ENCODE measurements at regions not wholly inside any gene's neighbourhood (a gene's known extent, or its start where the extent isn't known, plus 50 kb on each side); places are given as distances from the start of the nearest gene placed in this dataset.

- no peak for TF ChIP-seq CTCF (IDR thresholded peaks at IDR 0.05; ENCODE audit: low read depth, low read length, missing control alignments)
These were observed 227.2 kb downstream of the NSG2 start for GRCh38 chr5:174272671-174273070.

DNA sequence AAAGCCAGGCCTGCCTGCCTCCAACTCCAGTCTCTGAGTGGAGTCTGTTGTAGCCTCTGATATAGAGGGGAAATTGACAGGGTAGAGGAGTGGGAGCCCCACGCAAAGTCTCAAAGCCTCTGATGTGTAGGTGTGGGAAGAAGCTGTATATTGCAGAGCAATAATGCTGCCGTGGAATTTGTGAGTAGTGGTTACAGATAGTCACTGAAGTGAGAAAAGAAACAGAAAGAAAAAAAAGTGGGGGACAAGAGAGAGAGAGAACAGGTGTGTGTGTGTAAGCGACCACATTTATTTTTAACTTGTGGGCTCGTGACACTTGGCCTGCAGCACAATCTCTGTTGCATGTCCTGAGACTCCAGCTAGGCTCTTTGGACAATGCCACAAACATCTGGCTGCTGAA is 227.8 kb downstream of the NSG2 start:
- Histone ChIP-seq H3K36me3 (replicated peaks) (no peaks in the 10 kb centered on the region), H3K4me3 (ENCODE audit: low read depth, low read length) (no peak overlapping the region), H3K27ac (no peak overlapping the region), H3K27me3 (replicated peaks) (no peaks in the 10 kb centered on the region)
- no peak for DNase-seq
- no peak for TF ChIP-seq CTCF (IDR thresholded peaks at IDR 0.05; ENCODE audit: low read depth, low read length, missing control alignments)
- in situ Hi-C loops (cut with HindIII; ENCODE audit: low pct_ligation_motif_present, low sequenced_read_pairs), result no loop called here

More at GRCh38 chr5:174272671-174273070, 227.2 kb downstream of the NSG2 start:
- in situ Hi-C loops (cut with HindIII; ENCODE audit: low pct_ligation_motif_present, low sequenced_read_pairs), result no loop called here
- Histone ChIP-seq H3K36me3 (replicated peaks) (no peaks in the 10 kb centered on the region), H3K27me3 (replicated peaks) (no peaks in the 10 kb centered on the region), H3K27ac (no peak overlapping the region), H3K4me3 (ENCODE audit: low read depth, low read length) (no peak overlapping the region)
- DNase-seq, result no peak

DNA sequence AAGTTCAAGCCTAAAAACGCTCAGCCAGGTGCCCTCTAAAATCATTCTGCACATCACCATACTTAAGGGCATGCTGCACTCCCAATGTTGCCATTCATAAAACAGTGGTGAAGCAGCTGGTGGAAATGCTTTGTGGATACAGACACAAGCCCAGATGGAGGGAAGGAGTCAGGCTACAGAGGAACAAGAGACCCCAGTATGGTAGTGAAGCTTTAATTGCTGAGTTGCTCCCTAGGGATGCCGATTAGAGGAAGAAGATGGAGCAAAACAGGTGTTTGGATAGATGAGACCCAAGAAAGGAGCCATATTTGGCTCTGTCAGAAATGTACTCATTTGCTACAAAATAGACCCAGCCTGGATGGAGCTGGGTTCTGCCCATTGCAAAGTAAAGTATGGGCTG is 230.5 kb downstream of the NSG2 start:
- Histone ChIP-seq H3K27me3 (replicated peaks) (no peaks in the 10 kb centered on the region), H3K27ac (no peak overlapping the region), H3K36me3 (replicated peaks) (no peaks in the 10 kb centered on the region), H3K4me3 (ENCODE audit: low read depth, low read length) (no peak overlapping the region)
- TF ChIP-seq CTCF (IDR thresholded peaks at IDR 0.05; ENCODE audit: low read depth, low read length, missing control alignments), result no peak
- DNase-seq, result no peak
- in situ Hi-C loops (cut with HindIII; ENCODE audit: low pct_ligation_motif_present, low sequenced_read_pairs), result no loop called here

DNA sequence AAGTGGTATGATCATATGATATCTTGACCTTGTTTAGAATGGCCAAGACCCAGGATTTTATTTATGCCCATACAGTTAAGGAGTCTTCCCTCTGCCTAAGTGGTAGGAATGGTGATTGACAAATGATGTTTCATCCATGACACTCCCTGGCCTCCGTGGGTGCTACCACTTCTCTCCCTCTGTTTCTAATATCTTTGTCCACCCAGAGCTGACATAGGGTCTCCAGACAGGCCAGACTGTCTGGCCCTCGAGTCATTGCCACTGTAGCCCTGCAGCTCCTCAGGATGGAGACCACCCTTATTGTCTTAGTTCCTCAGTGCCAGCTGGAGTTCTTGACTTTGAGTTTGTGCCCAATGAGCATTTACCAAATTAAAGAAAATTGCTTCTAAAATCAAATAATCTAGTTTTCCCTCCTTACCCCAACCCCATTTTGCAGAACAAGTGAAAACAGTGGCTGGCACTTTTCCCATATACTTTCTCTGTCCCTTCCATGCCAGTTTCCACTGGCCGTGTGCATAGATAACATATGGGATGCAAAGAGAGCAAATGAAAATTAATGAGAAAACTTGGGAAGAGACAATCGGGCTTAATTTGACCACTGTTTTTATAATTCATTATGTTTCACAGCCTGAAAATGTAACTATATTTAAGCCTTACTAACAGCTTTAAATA is 235.7 kb downstream of the NSG2 start:
- H3K27ac ChIP-seq, result no peak overlapping the region
- in situ Hi-C loops (cut with HindIII; ENCODE audit: low pct_ligation_motif_present, low sequenced_read_pairs), result no loop called here

GRCh38 chr5:174281855-174282254 is 236.3 kb downstream of the NSG2 start:
- H3K27me3 ChIP-seq (replicated peaks), result no peaks in the 10 kb centered on the region
- no peaks in the 10 kb centered on the region for H3K36me3 ChIP-seq (replicated peaks)
- in situ Hi-C loops (cut with HindIII; ENCODE audit: low pct_ligation_motif_present, low sequenced_read_pairs), result no loop called here
- DNase-seq, result no peak
- TF ChIP-seq CTCF (IDR thresholded peaks at IDR 0.05; ENCODE audit: low read depth, low read length, missing control alignments), result no peak
- H3K4me3 ChIP-seq (ENCODE audit: low read depth, low read length), result no peak overlapping the region
- no peak overlapping the region for H3K27ac ChIP-seq

More for the DNA sequence above, 235.7 kb downstream of the NSG2 start:
- TF ChIP-seq CTCF (IDR thresholded peaks at IDR 0.05; ENCODE audit: low read depth, low read length, missing control alignments), result no peak
- no peaks in the 10 kb centered on the region for H3K36me3 ChIP-seq (replicated peaks)
- no peak for DNase-seq
- H3K4me3 ChIP-seq (ENCODE audit: low read depth, low read length), result no peak overlapping the region
- H3K27me3 ChIP-seq (replicated peaks), result no peaks in the 10 kb centered on the region

DNA sequence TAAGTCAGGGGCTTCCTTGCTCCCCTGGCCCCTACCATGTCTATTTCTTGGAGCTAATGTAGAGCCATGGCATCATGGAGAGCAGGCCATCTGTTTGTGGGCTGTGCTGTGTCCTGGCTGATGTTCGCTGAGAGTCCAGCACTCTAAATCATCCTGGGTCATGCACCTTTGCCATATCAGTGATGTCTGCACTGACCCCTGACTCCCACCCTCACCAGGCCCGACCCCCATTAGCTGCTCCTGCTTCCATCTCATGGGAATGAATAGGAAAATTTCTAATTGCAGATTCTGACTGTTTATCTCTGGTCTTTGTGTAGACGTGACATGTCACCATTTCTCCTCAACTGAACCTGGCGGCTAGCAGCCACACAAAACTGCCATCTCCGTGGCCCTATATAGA is 236.9 kb downstream of the NSG2 start:
- Histone ChIP-seq H3K27ac (no peak overlapping the region), H3K27me3 (replicated peaks) (no peaks in the 10 kb centered on the region), H3K36me3 (replicated peaks) (no peaks in the 10 kb centered on the region), H3K4me3 (ENCODE audit: low read depth, low read length) (no peak overlapping the region)
- no peak for DNase-seq
- in situ Hi-C loops (cut with HindIII; ENCODE audit: low pct_ligation_motif_present, low sequenced_read_pairs), result no loop called here
- TF ChIP-seq CTCF (IDR thresholded peaks at IDR 0.05; ENCODE audit: low read depth, low read length, missing control alignments), result no peak

All from brain microvascular endothelial cell (primary cell).